ENCODE measurements at regions not wholly inside any gene's neighbourhood (a gene's known extent, or its start where the extent isn't known, plus 50 kb on each side); places are given as distances from the start of the nearest gene placed in this dataset.
"Not testable (repeated sequence)": the region's sequence is repeated elsewhere in the genome, so short reads cannot be mapped to it uniquely, and the experiment has no call there.

GRCh38 chr6:106883808-106884262, 90.7 kb downstream of the CD24 start:
- peak; percentile 42 for DNase-seq

GRCh38 chr6:106882601-106883518, 91.7 kb downstream of the CD24 start:
- no peak for DNase-seq

- DNase-seq = no peak
Observed at GRCh38 chr6:106882138-106882537, 92.4 kb downstream of the CD24 start.

- DNase-seq = no peak
Observed at GRCh38 chr6:106880952-106881351, 93.6 kb downstream of the CD24 start.

GRCh38 chr6:106875782-106876321, 98.7 kb downstream of the CD24 start:
- no peak for DNase-seq

- no peak for DNase-seq
Observed at GRCh38 chr6:106874481-106874880, 100.0 kb downstream of the CD24 start.

- DNase-seq = no peak
Observed at GRCh38 chr6:106872049-106872448, 102.5 kb downstream of the CD24 start.

GRCh38 chr6:106870824-106871717, 103.5 kb downstream of the CD24 start:
- DNase-seq = no peak

- DNase-seq = no peak
Observed at GRCh38 chr6:106870069-106870468, 104.5 kb downstream of the CD24 start.

GRCh38 chr6:106869203-106869602, 105.3 kb downstream of the CD24 start:
- DNase-seq = no peak

- no peak for DNase-seq
Observed at GRCh38 chr6:106866875-106867658, 107.5 kb downstream of the CD24 start.

GRCh38 chr6:106862858-106863257, 111.7 kb downstream of the CD24 start:
- DNase-seq = no peak

- no peak for DNase-seq
Observed at GRCh38 chr6:106860940-106861339, 113.6 kb downstream of the CD24 start.

GRCh38 chr6:106858653-106859092, 115.9 kb downstream of the CD24 start:
- no peak for DNase-seq

GRCh38 chr6:106857771-106858652, 116.5 kb downstream of the CD24 start:
- no peak for DNase-seq

- DNase-seq = not testable (repeated sequence)
Observed at GRCh38 chr6:106857310-106857709, 117.2 kb downstream of the CD24 start.

GRCh38 chr6:106856227-106856874, 118.2 kb downstream of the CD24 start:
- no peak for DNase-seq

- DNase-seq = no peak
Observed at GRCh38 chr6:106855117-106855516, 119.4 kb downstream of the CD24 start.

- peak; percentile 30 for DNase-seq
Observed at GRCh38 chr6:106849676-106850332, 124.7 kb downstream of the CD24 start.

GRCh38 chr6:106849120-106849519, 125.4 kb downstream of the CD24 start:
- peak; percentile 72 for DNase-seq
